IMR-90 (cell line): ENCODE measurements at regions not wholly inside any gene's neighbourhood (a gene's known extent, or its start where the extent isn't known, plus 50 kb on each side); places are given as distances from the start of the nearest gene placed in this dataset.

Experiments used
- ATAC-seq: fragments of 200-7000 bp; cut with Tn5 transposase; 2 replicates; pipeline ENCODE4 v1.9.1; 2020; ENCODE audit warnings: low read depth, mild to moderate bottlenecking, moderate library complexity
- BruUV-seq: library from RNA; stranded (reverse); fragments of 400-500 nt; replicated peaks from 2 replicates; lab custom pipeline; 2021; lab: Mats Ljungman, UMichigan
- CTCF ChIA-PET: fragments of 300-600 bp; formaldehyde crosslinking; extraction: SDS; loops from one replicate; lab custom pipeline; 2021; ENCODE audit warnings: antibody characterized with exemption; lab: Yijun Ruan, JAX
- POLR2A ChIA-PET: fragments of 300-600 bp; sonication (Branson Sonifier 250); formaldehyde crosslinking; loops from one replicate; lab custom pipeline; 2022; ENCODE audit warnings: antibody characterized with exemption; ENCODE audit not compliant: unreplicated experiment; lab: Charles Lee
- DNase-seq: peaks from one replicate; pipeline ENCODE4 v3.0.0; 2013
- H2AFZ ChIP-seq: replicated peaks from 2 replicates; pipeline ENCODE3; 2013; ENCODE audit warnings: low read length, mild to moderate bottlenecking; ENCODE audit not compliant: poor library complexity
- H2AK5ac ChIP-seq: 2 replicates; pipeline ENCODE4 v1.6.1; 2013; ENCODE audit warnings: low read depth, low read length, inconsistent platforms
- H2AK9ac ChIP-seq: replicated peaks from 2 replicates; pipeline ENCODE3; 2013; ENCODE audit warnings: mild to moderate bottlenecking, low read depth, low read length, moderate library complexity; ENCODE audit not compliant: poor library complexity
- H2BK120ac ChIP-seq: 2 replicates; pipeline ENCODE4 v1.6.1; 2013; ENCODE audit warnings: low read depth, low read length, inconsistent platforms
- H2BK15ac ChIP-seq: 3 replicates; pipeline ENCODE4 v1.6.1; 2013; ENCODE audit warnings: low read depth, low read length, inconsistent platforms
- H2BK20ac ChIP-seq: 2 replicates; pipeline ENCODE4 v1.6.1; 2013; ENCODE audit warnings: low read depth, mild to moderate bottlenecking, inconsistent platforms, low read length, moderate library complexity
- H2BK5ac ChIP-seq: 2 replicates; pipeline ENCODE4 v1.6.1; 2013; ENCODE audit warnings: mild to moderate bottlenecking, low read depth, low read length, inconsistent platforms; ENCODE audit not compliant: poor library complexity, severe bottlenecking
- H3K14ac ChIP-seq: replicated peaks from 2 replicates; pipeline ENCODE4 v1.6.1; 2013; ENCODE audit warnings: low read depth, low read length, inconsistent platforms
- H3K18ac ChIP-seq: 2 replicates; pipeline ENCODE4 v1.6.1; 2013; ENCODE audit warnings: low read depth, low read length, control low read depth
- H3K23ac ChIP-seq: 2 replicates; pipeline ENCODE4 v1.6.1; 2013; ENCODE audit warnings: low read depth, low read length, inconsistent platforms
- H3K27ac ChIP-seq: 2 replicates; pipeline ENCODE4 v1.5.1; 2013; ENCODE audit warnings: mild to moderate bottlenecking, control low read depth, low read length; ENCODE audit not compliant: insufficient read depth
- H3K27me3 ChIP-seq: 2 replicates; pipeline ENCODE4 v1.6.1; 2013; ENCODE audit warnings: low read length; ENCODE audit not compliant: control insufficient read depth, insufficient read depth
- H3K36me3 ChIP-seq: 2 replicates; pipeline ENCODE4 v1.6.1; 2013; ENCODE audit warnings: low read length, mixed read lengths; ENCODE audit not compliant: control insufficient read depth, insufficient read depth
- H3K4ac ChIP-seq: 2 replicates; pipeline ENCODE4 v1.6.1; 2013; ENCODE audit warnings: low read depth, low read length, inconsistent platforms
- H3K4me1 ChIP-seq: 2 replicates; pipeline ENCODE4 v1.6.1; 2013; ENCODE audit warnings: low read length, mixed read lengths; ENCODE audit not compliant: control insufficient read depth, insufficient read depth
- H3K4me2 ChIP-seq: 2 replicates; pipeline ENCODE4 v1.6.1; 2013; ENCODE audit warnings: low read depth, mild to moderate bottlenecking, control low read depth, low read length, moderate library complexity
- H3K4me3 ChIP-seq: 2 replicates; pipeline ENCODE4 v1.5.1; 2013; ENCODE audit warnings: low read depth, mild to moderate bottlenecking, control low read depth, low read length, moderate library complexity; ENCODE audit not compliant: insufficient read depth
- H3K56ac ChIP-seq: 2 replicates; pipeline ENCODE4 v1.6.1; 2013; ENCODE audit warnings: low read length, inconsistent platforms; ENCODE audit not compliant: insufficient read depth; ENCODE audit errors: extremely low read depth
- H3K79me1 ChIP-seq, 2 experiments: 2 replicates each; pipeline ENCODE4 v1.6.1; 2013; ENCODE audit warnings: low read length in 2 of 2, inconsistent platforms in 1 of 2, low read depth in 1 of 2
- H3K9ac ChIP-seq: 2 replicates; pipeline ENCODE4 v1.6.1; 2013; ENCODE audit warnings: low read depth, low read length, control low read depth
- H3K9me1 ChIP-seq: 2 replicates; pipeline ENCODE4 v1.6.1; 2013; ENCODE audit warnings: low read length, inconsistent platforms; ENCODE audit not compliant: insufficient read depth
- H3K9me3 ChIP-seq: 2 replicates; pipeline ENCODE4 v1.6.1; 2013; ENCODE audit warnings: low read length; ENCODE audit not compliant: control insufficient read depth, insufficient read depth
- H4K20me1 ChIP-seq: 2 replicates; pipeline ENCODE4 v1.6.1; 2013; ENCODE audit warnings: low read length, inconsistent platforms; ENCODE audit not compliant: insufficient read depth
- H4K5ac ChIP-seq: 2 replicates; pipeline ENCODE4 v1.6.1; 2013; ENCODE audit warnings: mild to moderate bottlenecking, low read depth, low read length, control low read depth
- H4K8ac ChIP-seq, 2 experiments: 2 replicates each; pipeline ENCODE4 v1.6.1; 2013; ENCODE audit warnings: low read depth in 2 of 2, low read length in 2 of 2, control low read depth in 1 of 2, inconsistent platforms in 1 of 2
- H4K91ac ChIP-seq: 2 replicates; pipeline ENCODE4 v1.6.1; 2013; ENCODE audit warnings: low read depth, low read length, inconsistent platforms; ENCODE audit not compliant: insufficient read depth
- BHLHE40 ChIP-seq: fragments of 150-350 bp; IDR thresholded peaks from 2 replicates; pipeline ENCODE4 v1.6.1; 2016; ENCODE audit warnings: mild to moderate bottlenecking, low read depth, low read length
- CEBPB ChIP-seq: IDR thresholded peaks from 2 replicates; pipeline ENCODE4 v1.6.1; 2012; ENCODE audit warnings: low read depth, low read length, improper control_type of control experiment
- CHD1 ChIP-seq: IDR thresholded peaks from 2 replicates; pipeline ENCODE4 v1.6.1; 2012; ENCODE audit warnings: low read depth, low read length, improper control_type of control experiment
- CTCF ChIP-seq: conservative IDR thresholded peaks from 2 replicates; pipeline ENCODE4 v1.5.1; 2012; ENCODE audit warnings: mild to moderate bottlenecking, low read depth, low read length, improper control_type of control experiment
- ELK1 ChIP-seq: fragments of 150-350 bp; IDR thresholded peaks from 2 replicates; pipeline ENCODE4 v1.6.1; 2016; ENCODE audit warnings: low read depth, mild to moderate bottlenecking, low read length, moderate library complexity, borderline replicate concordance
- FOS ChIP-seq: fragments of 150-350 bp; IDR thresholded peaks from 2 replicates; pipeline ENCODE4 v1.6.1; 2016; ENCODE audit warnings: low read depth, low read length
- MAFK ChIP-seq: IDR thresholded peaks from 2 replicates; pipeline ENCODE4 v1.6.1; 2012; ENCODE audit warnings: low read depth, low read length, improper control_type of control experiment
- MAZ ChIP-seq: IDR thresholded peaks from 2 replicates; pipeline ENCODE4 v1.6.1; 2012; ENCODE audit warnings: low read depth, mild to moderate bottlenecking, low read length, improper control_type of control experiment, moderate library complexity, borderline replicate concordance
- MXI1 ChIP-seq: IDR thresholded peaks from 2 replicates; pipeline ENCODE4 v1.6.1; 2012; ENCODE audit warnings: low read depth, mild to moderate bottlenecking, low read length, moderate library complexity, borderline replicate concordance
- NFE2L2 ChIP-seq: fragments of 150-350 bp; IDR thresholded peaks from 2 replicates; pipeline ENCODE4 v1.6.1; 2016; ENCODE audit warnings: low read depth, mild to moderate bottlenecking, low read length
- POLR2A ChIP-seq: IDR thresholded peaks from 2 replicates; pipeline ENCODE4 v1.6.1; 2012; ENCODE audit warnings: mild to moderate bottlenecking, low read depth, low read length
- RAD21 ChIP-seq: IDR thresholded peaks from 2 replicates; pipeline ENCODE4 v1.6.1; 2012; ENCODE audit warnings: low read length, improper control_type of control experiment
- RCOR1 ChIP-seq: IDR thresholded peaks from 2 replicates; pipeline ENCODE4 v1.6.1; 2012; ENCODE audit warnings: mild to moderate bottlenecking, low read length, improper control_type of control experiment; ENCODE audit not compliant: insufficient replicate concordance
- RFX5 ChIP-seq: IDR thresholded peaks from 2 replicates; pipeline ENCODE4 v1.8.0; 2012; ENCODE audit warnings: low read depth, mild to moderate bottlenecking, low read length, moderate library complexity
- SMC3 ChIP-seq: fragments of 150-350 bp; IDR thresholded peaks from 2 replicates; pipeline ENCODE4 v1.6.1; 2016; ENCODE audit warnings: low read depth, mild to moderate bottlenecking, antibody characterized with exemption, low read length, moderate library complexity
- WGBS, 2 experiments: methylation state at CpG; one replicate each; pipeline versions ENCODE4 v1.1.5 to v1.1.7; 2013; ENCODE audit warnings: missing lambda C conversion rate in 2 of 2; ENCODE audit not compliant: insufficient read length in 1 of 2; ENCODE audit errors: extremely low coverage in 2 of 2; 5-methylcytosine and 5-hydroxymethylcytosine counted together
- dilution Hi-C: fragments of 300-500 bp; cut with HindIII; formaldehyde crosslinking; loops from one replicate; pipeline ENCODE4 v1.14.3; 2018; ENCODE audit warnings: low sequenced_read_pairs; ENCODE audit not compliant: unreplicated experiment
- in situ Hi-C: fragments of 300-500 bp; cut with MboI; formaldehyde crosslinking; loops from 3 replicates; pipeline ENCODE4 v1.14.3; 2019; ENCODE audit warnings: low sequenced_read_pairs, inconsistent platforms, mixed read lengths
- intact Hi-C: fragments of 100-400 bp; cut with micrococcal nuclease; formaldehyde crosslinking; loops from 2 replicates; pipeline ENCODE4 v1.10.0; 2022
- TF ChIP-seq, protein P1 (sequence below): fragments of 150-350 bp; IDR thresholded peaks from 2 replicates; pipeline ENCODE4 v1.6.1; 2017; ENCODE audit warnings: mild to moderate bottlenecking, antibody characterized with exemption, low read length, low read depth

DNA sequence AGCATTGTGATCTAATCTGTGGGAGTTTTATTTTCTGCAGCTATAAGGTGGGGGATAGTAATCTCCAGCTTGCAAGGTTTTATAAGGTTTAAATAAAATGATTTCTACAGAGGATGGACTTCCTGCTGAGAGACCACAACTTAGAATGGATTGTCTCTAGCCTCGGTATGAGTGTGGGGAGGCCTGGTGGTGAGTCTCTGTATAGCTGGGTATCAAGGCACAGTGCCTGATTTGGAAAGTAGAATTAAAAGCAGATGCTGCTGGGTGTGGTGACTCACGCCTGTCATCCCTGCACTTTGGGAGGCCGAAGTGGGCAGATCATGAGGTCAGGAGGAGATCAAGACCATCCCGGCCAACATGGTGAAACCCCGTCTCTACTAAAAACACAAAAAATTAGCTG is 162.0 kb upstream of the GATB start:
- no peaks in the 10 kb centered on the region; the same call in 1 of the 2 replicates for H3K4me1 ChIP-seq
- no peak overlapping the region for H3K9ac ChIP-seq
- intact Hi-C loops (no loop called here), in situ Hi-C loops (no loop called here), dilution Hi-C loops (no loop called here)
- H2BK20ac ChIP-seq, result no peak overlapping the region
- no peaks in the 10 kb centered on the region for H3K79me1 ChIP-seq
- no CpG with 5 or more reads among the region's 5 CpGs for WGBS, 2 experiments
- no peak overlapping the region for H2BK15ac ChIP-seq
- H2AK9ac ChIP-seq, result no peak overlapping the region
- no peak overlapping the region for H3K14ac ChIP-seq
- no peak for DNase-seq
- POLR2A ChIA-PET, result no interaction called here
- H3K9me3 ChIP-seq, result no peaks in the 10 kb centered on the region
- no peak overlapping the region for H3K4me2 ChIP-seq
- no peak overlapping the region for H4K91ac ChIP-seq
- no peak overlapping the region for H2BK5ac ChIP-seq
- no peak overlapping the region for H3K18ac ChIP-seq
- H3K9me1 ChIP-seq, result no peaks in the 10 kb centered on the region
- H4K20me1 ChIP-seq, result no peaks in the 10 kb centered on the region
- H2AFZ ChIP-seq, result no peak overlapping the region
- no TSS peak for BruUV-seq
- TF ChIP-seq RFX5, result no peak
- TF ChIP-seq CEBPB, result no peak
- no peak for TF ChIP-seq CHD1
- TF ChIP-seq MAFK, result no peak
- no peak for TF ChIP-seq POLR2A
- no peak for TF ChIP-seq BHLHE40
- TF ChIP-seq ELK1, result no peak
- no peak for TF ChIP-seq FOS
- TF ChIP-seq RCOR1, result no peak
- TF ChIP-seq MXI1, result no peak
- no peak for TF ChIP-seq CTCF
- no peak for TF ChIP-seq RAD21
- no peak for TF ChIP-seq MAZ
- no peak for TF ChIP-seq NFE2L2
- TF ChIP-seq SMC3, result no peak
- TF ChIP-seq, protein P1, sequence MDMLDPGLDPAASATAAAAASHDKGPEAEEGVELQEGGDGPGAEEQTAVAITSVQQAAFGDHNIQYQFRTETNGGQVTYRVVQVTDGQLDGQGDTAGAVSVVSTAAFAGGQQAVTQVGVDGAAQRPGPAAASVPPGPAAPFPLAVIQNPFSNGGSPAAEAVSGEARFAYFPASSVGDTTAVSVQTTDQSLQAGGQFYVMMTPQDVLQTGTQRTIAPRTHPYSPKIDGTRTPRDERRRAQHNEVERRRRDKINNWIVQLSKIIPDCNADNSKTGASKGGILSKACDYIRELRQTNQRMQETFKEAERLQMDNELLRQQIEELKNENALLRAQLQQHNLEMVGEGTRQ, result no peak
- no peak overlapping the region for H3K4me3 ChIP-seq
- H4K5ac ChIP-seq, result no peak overlapping the region
- H3K56ac ChIP-seq, result no peak overlapping the region
- H3K27ac ChIP-seq, result no peak overlapping the region
- H2AK5ac ChIP-seq, result no peak overlapping the region
- CTCF ChIA-PET, result no interaction called here
- H4K8ac ChIP-seq, result no peak overlapping the region
- H3K4ac ChIP-seq, result no peak overlapping the region
- ATAC-seq, result no peak
- no peaks in the 10 kb centered on the region; the same call in 1 of the 2 replicates for H3K27me3 ChIP-seq
- no peak overlapping the region for H3K23ac ChIP-seq
- H2BK120ac ChIP-seq, result no peak overlapping the region
- no peaks in the 10 kb centered on the region for H3K36me3 ChIP-seq
